ENCODE measurements at regions not wholly inside any gene's neighbourhood (a gene's known extent, or its start where the extent isn't known, plus 50 kb on each side); places are given as distances from the start of the nearest gene placed in this dataset.

GRCh38 chr18:43524260-43524659, 247.0 kb upstream of the SYT4 start:
- Histone ChIP-seq H3K4me1 (ENCODE audit: control insufficient read depth, insufficient read depth, low read length) (no peaks in the 10 kb centered on the region), H3K27ac (ENCODE audit: low read depth, low read length) (no peak overlapping the region), H3K9me3 (ENCODE audit: control insufficient read depth, insufficient read depth, low read depth, low read length) (no peaks in the 10 kb centered on the region), H3K27me3 (ENCODE audit: control insufficient read depth, insufficient read depth, low read length) (no peaks in the 10 kb centered on the region), H3K36me3 (ENCODE audit: control insufficient read depth, insufficient read depth, low read length) (no peaks in the 10 kb centered on the region), H3K4me3 (ENCODE audit: low read depth, low read length) (no peak overlapping the region), H3K9ac (ENCODE audit: low read length) (no peak overlapping the region)

DNA sequence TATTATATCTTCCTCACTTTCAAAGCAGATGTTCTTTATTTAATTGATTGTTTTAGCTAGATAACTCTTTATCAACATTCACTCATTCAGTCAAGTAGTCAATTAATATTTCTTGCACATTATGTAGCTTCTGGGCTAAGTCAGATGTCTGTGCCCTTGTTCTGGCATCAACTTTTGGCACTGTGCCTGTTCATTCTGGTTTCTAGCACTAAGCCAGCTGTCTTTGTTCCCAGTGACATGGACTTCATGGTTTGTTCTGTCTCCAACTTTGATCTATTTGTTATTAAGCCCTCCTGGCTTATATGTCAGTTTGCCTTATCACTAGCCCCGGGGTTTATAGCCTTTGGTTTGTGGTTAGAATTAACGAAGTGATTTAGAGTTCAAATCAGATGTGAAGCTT, 247.9 kb upstream of the SYT4 start:
- Histone ChIP-seq H3K27ac (ENCODE audit: low read depth, low read length) (no peak overlapping the region), H3K4me3 (ENCODE audit: low read depth, low read length) (no peak overlapping the region), H3K9me3 (ENCODE audit: control insufficient read depth, insufficient read depth, low read depth, low read length) (no peaks in the 10 kb centered on the region), H3K9ac (ENCODE audit: low read length) (no peak overlapping the region), H3K27me3 (ENCODE audit: control insufficient read depth, insufficient read depth, low read length) (no peaks in the 10 kb centered on the region), H3K36me3 (ENCODE audit: control insufficient read depth, insufficient read depth, low read length) (no peaks in the 10 kb centered on the region), H3K4me1 (ENCODE audit: control insufficient read depth, insufficient read depth, low read length) (no peaks in the 10 kb centered on the region)

DNA sequence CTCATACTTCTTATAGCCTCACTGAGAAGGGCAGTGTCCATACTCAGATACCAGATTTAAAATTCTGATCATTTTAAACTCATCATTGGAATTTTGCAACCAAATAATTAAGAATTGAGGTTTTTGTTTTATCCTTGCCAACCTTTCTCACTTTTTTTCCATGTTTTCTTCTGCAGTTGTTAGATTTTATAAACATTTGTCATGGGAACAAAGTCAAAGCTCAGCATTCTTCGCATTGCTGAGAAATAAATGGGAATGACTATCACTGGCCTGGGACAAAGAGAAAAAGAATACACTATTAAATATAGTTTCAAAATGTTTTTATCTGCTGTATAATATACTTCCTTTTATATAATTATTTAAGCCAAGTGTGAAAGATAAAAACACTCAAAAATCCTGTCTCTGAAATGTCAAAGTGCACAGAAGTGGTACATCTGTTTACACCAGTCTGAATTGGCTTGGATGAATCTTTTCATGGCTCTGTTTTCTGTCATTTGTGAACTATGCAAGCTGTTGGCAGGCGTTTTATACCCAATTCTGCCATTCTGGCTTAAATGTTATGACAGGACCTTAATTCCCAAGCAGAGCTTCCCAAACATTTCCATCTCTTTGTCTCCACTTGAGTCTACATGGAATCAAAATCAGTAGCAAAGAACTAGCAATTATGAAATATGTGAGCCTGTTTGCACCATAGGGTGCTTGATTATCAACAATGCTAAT, 249.3 kb upstream of the SYT4 start:
- Histone ChIP-seq H3K27me3 (ENCODE audit: control insufficient read depth, insufficient read depth, low read length) (no peaks in the 10 kb centered on the region), H3K9ac (ENCODE audit: low read length) (no peak overlapping the region), H3K4me1 (ENCODE audit: control insufficient read depth, insufficient read depth, low read length) (no peaks in the 10 kb centered on the region), H3K9me3 (ENCODE audit: control insufficient read depth, insufficient read depth, low read depth, low read length) (no peaks in the 10 kb centered on the region), H3K27ac (ENCODE audit: low read depth, low read length) (no peak overlapping the region), H3K36me3 (ENCODE audit: control insufficient read depth, insufficient read depth, low read length) (no peaks in the 10 kb centered on the region), H3K4me3 (ENCODE audit: low read depth, low read length) (no peak overlapping the region)

- no peak overlapping the region for H3K4me3 ChIP-seq (ENCODE audit: low read depth, low read length)
- H3K27ac ChIP-seq (ENCODE audit: low read depth, low read length): no peak overlapping the region
- no peaks in the 10 kb centered on the region for H3K9me3 ChIP-seq (ENCODE audit: control insufficient read depth, insufficient read depth, low read depth, low read length)
- no peaks in the 10 kb centered on the region for H3K4me1 ChIP-seq (ENCODE audit: control insufficient read depth, insufficient read depth, low read length)
- H3K9ac ChIP-seq (ENCODE audit: low read length): no peak overlapping the region
- no peaks in the 10 kb centered on the region for H3K36me3 ChIP-seq (ENCODE audit: control insufficient read depth, insufficient read depth, low read length)
- no peaks in the 10 kb centered on the region for H3K27me3 ChIP-seq (ENCODE audit: control insufficient read depth, insufficient read depth, low read length)
Observed at GRCh38 chr18:43531438-43531837, 254.1 kb upstream of the SYT4 start.

- Histone ChIP-seq H3K36me3 (ENCODE audit: control insufficient read depth, insufficient read depth, low read length) (no peaks in the 10 kb centered on the region), H3K27me3 (ENCODE audit: control insufficient read depth, insufficient read depth, low read length) (no peaks in the 10 kb centered on the region), H3K9ac (ENCODE audit: low read length) (no peak overlapping the region), H3K4me1 (ENCODE audit: control insufficient read depth, insufficient read depth, low read length) (no peaks in the 10 kb centered on the region), H3K9me3 (ENCODE audit: control insufficient read depth, insufficient read depth, low read depth, low read length) (no peaks in the 10 kb centered on the region), H3K27ac (ENCODE audit: low read depth, low read length) (no peak overlapping the region), H3K4me3 (ENCODE audit: low read depth, low read length) (no peak overlapping the region)
Observed at GRCh38 chr18:43533371-43533770, 256.1 kb upstream of the SYT4 start.

GRCh38 chr18:43534511-43534910, 257.2 kb upstream of the SYT4 start:
- H3K27me3 ChIP-seq (ENCODE audit: control insufficient read depth, insufficient read depth, low read length): no peaks in the 10 kb centered on the region

DNA sequence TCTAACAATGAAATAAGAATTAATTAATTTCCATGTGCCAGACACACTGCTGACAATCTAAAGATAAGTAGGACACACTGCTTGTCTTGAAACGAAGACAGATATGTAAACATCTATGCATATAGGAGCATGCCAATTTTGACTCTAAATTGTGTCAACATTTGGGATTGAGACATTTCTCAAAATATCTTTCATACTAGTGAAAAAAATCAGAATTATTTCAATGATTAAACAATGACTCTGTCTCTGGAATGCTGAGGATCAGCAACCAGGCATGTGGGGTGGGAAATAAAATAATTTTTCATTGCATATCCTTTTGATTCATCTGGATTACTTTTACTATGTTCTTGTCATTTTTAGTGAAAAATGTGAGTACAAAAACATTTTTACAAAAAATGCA, 262.6 kb upstream of the SYT4 start:
- no peaks in the 10 kb centered on the region for H3K36me3 ChIP-seq (ENCODE audit: control insufficient read depth, insufficient read depth, low read length)
- H3K4me3 ChIP-seq (ENCODE audit: low read depth, low read length): no peak overlapping the region
- H3K27ac ChIP-seq (ENCODE audit: low read depth, low read length): no peak overlapping the region
- no peaks in the 10 kb centered on the region for H3K9me3 ChIP-seq (ENCODE audit: control insufficient read depth, insufficient read depth, low read depth, low read length)
- H3K9ac ChIP-seq (ENCODE audit: low read length): no peak overlapping the region
- no peaks in the 10 kb centered on the region for H3K27me3 ChIP-seq (ENCODE audit: control insufficient read depth, insufficient read depth, low read length)
- H3K4me1 ChIP-seq (ENCODE audit: control insufficient read depth, insufficient read depth, low read length): no peaks in the 10 kb centered on the region

More at GRCh38 chr18:43534511-43534910, 257.2 kb upstream of the SYT4 start:
- H3K4me3 ChIP-seq (ENCODE audit: low read depth, low read length): no peak overlapping the region
- H3K9ac ChIP-seq (ENCODE audit: low read length): no peak overlapping the region
- no peak overlapping the region for H3K27ac ChIP-seq (ENCODE audit: low read depth, low read length)
- no peaks in the 10 kb centered on the region for H3K4me1 ChIP-seq (ENCODE audit: control insufficient read depth, insufficient read depth, low read length)
- no peaks in the 10 kb centered on the region for H3K36me3 ChIP-seq (ENCODE audit: control insufficient read depth, insufficient read depth, low read length)
- no peaks in the 10 kb centered on the region for H3K9me3 ChIP-seq (ENCODE audit: control insufficient read depth, insufficient read depth, low read depth, low read length)

GRCh38 chr18:43542016-43542415, 264.7 kb upstream of the SYT4 start:
- Histone ChIP-seq H3K4me3 (ENCODE audit: low read depth, low read length) (no peak overlapping the region), H3K27ac (ENCODE audit: low read depth, low read length) (no peak overlapping the region), H3K9me3 (ENCODE audit: control insufficient read depth, insufficient read depth, low read depth, low read length) (no peaks in the 10 kb centered on the region), H3K27me3 (ENCODE audit: control insufficient read depth, insufficient read depth, low read length) (no peaks in the 10 kb centered on the region), H3K9ac (ENCODE audit: low read length) (no peak overlapping the region), H3K36me3 (ENCODE audit: control insufficient read depth, insufficient read depth, low read length) (no peaks in the 10 kb centered on the region), H3K4me1 (ENCODE audit: control insufficient read depth, insufficient read depth, low read length) (no peaks in the 10 kb centered on the region)

GRCh38 chr18:43543236-43543635, 265.9 kb upstream of the SYT4 start:
- Histone ChIP-seq H3K36me3 (ENCODE audit: control insufficient read depth, insufficient read depth, low read length) (no peaks in the 10 kb centered on the region), H3K4me3 (ENCODE audit: low read depth, low read length) (no peak overlapping the region), H3K9ac (ENCODE audit: low read length) (no peak overlapping the region), H3K27me3 (ENCODE audit: control insufficient read depth, insufficient read depth, low read length) (no peaks in the 10 kb centered on the region), H3K4me1 (ENCODE audit: control insufficient read depth, insufficient read depth, low read length) (no peaks in the 10 kb centered on the region), H3K27ac (ENCODE audit: low read depth, low read length) (no peak overlapping the region), H3K9me3 (ENCODE audit: control insufficient read depth, insufficient read depth, low read depth, low read length) (no peaks in the 10 kb centered on the region)

- H3K9me3 ChIP-seq (ENCODE audit: control insufficient read depth, insufficient read depth, low read depth, low read length): peaks cover 8% of the 10 kb centered on the region; the same call in 1 of the 2 replicates
- H3K27ac ChIP-seq (ENCODE audit: low read depth, low read length): no peak overlapping the region
- no peaks in the 10 kb centered on the region for H3K36me3 ChIP-seq (ENCODE audit: control insufficient read depth, insufficient read depth, low read length)
- H3K4me1 ChIP-seq (ENCODE audit: control insufficient read depth, insufficient read depth, low read length): no peaks in the 10 kb centered on the region
- no peak overlapping the region for H3K9ac ChIP-seq (ENCODE audit: low read length)
- no peak overlapping the region for H3K4me3 ChIP-seq (ENCODE audit: low read depth, low read length)
- no peaks in the 10 kb centered on the region for H3K27me3 ChIP-seq (ENCODE audit: control insufficient read depth, insufficient read depth, low read length)
Observed at GRCh38 chr18:43547456-43547855, 270.2 kb upstream of the SYT4 start.

DNA sequence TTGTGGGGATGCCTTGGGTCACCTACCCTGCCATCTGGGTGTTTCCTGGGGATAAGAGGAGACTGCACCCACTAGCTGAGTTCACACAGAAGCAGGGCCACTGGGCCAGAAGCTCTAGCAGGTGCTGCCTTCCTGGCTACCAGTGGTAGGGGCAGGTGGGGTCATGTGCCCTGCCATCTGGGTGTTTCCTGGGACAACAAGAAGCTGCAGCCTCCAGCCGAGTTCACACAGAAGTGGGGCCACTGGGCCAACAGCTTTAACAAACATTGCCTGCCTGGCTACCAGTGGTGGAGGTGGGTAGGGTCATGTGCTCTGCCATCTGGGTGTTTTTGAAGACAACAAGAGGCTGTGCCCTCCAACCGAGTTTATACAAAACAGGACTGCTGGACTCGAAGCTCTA, 282.2 kb upstream of the SYT4 start:
- Histone ChIP-seq H3K27me3 (ENCODE audit: control insufficient read depth, insufficient read depth, low read length) (no peaks in the 10 kb centered on the region), H3K27ac (ENCODE audit: low read depth, low read length) (no peak overlapping the region), H3K36me3 (ENCODE audit: control insufficient read depth, insufficient read depth, low read length) (no peaks in the 10 kb centered on the region), H3K9me3 (ENCODE audit: control insufficient read depth, insufficient read depth, low read depth, low read length) (peaks cover 6% of the 10 kb centered on the region; the same call in 1 of the 2 replicates), H3K4me1 (ENCODE audit: control insufficient read depth, insufficient read depth, low read length) (peaks cover 3% of the 10 kb centered on the region; the same call in 1 of the 2 replicates), H3K4me3 (ENCODE audit: low read depth, low read length) (no peak overlapping the region), H3K9ac (ENCODE audit: low read length) (no peak overlapping the region)
